Prostate gland (tissue), 2 donors: ENCODE measurements at regions not wholly inside any gene's neighbourhood (a gene's known extent, or its start where the extent isn't known, plus 50 kb on each side); places are given as distances from the start of the nearest gene placed in this dataset.

Experiments
- POLR2A ChIP-seq: fragments of 450-650 bp; IDR thresholded peaks from one replicate; pipeline ENCODE4 v1.6.1; 2016; ENCODE audit warnings: antibody characterized with exemption, mild to moderate bottlenecking
- POLR2AphosphoS5 ChIP-seq: sonication (generic); formaldehyde crosslinking; IDR thresholded peaks from one replicate; pipeline ENCODE4 v1.6.1; 2017; ENCODE audit warnings: antibody characterized with exemption
- TF ChIP-seq, protein P1 (sequence below), 4 experiments: fragments of 200-600 bp in 2 of 4; fragments of 450-650 bp in 2 of 4; sonication (generic) in 2 of 4; IDR thresholded peaks; 1 replicate in 3 of 4; 2 replicates in 1 of 4; pipeline ENCODE4 v1.5.1; 2016 to 2019; ENCODE audit warnings: antibody characterized with exemption in 4 of 4, mild to moderate bottlenecking in 2 of 4, moderate library complexity in 2 of 4

GRCh38 chr5:89447027-89447426 lies 564.0 kb upstream of the MEF2C start:
- TF ChIP-seq, protein P1, sequence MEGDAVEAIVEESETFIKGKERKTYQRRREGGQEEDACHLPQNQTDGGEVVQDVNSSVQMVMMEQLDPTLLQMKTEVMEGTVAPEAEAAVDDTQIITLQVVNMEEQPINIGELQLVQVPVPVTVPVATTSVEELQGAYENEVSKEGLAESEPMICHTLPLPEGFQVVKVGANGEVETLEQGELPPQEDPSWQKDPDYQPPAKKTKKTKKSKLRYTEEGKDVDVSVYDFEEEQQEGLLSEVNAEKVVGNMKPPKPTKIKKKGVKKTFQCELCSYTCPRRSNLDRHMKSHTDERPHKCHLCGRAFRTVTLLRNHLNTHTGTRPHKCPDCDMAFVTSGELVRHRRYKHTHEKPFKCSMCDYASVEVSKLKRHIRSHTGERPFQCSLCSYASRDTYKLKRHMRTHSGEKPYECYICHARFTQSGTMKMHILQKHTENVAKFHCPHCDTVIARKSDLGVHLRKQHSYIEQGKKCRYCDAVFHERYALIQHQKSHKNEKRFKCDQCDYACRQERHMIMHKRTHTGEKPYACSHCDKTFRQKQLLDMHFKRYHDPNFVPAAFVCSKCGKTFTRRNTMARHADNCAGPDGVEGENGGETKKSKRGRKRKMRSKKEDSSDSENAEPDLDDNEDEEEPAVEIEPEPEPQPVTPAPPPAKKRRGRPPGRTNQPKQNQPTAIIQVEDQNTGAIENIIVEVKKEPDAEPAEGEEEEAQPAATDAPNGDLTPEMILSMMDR (IDR thresholded peaks at IDR 0.05) = no peak
- TF ChIP-seq POLR2A (no peak), POLR2AphosphoS5 (no peak)
